Thyroid gland (tissue), 4 donors: ENCODE measurements at regions not wholly inside any gene's neighbourhood (a gene's known extent, or its start where the extent isn't known, plus 50 kb on each side); places are given as distances from the start of the nearest gene placed in this dataset.
A peak's percentile ranks its signal among the peaks of the same experiment; 100 is the strongest.
"Not testable (repeated sequence)": the region's sequence is repeated elsewhere in the genome, so short reads cannot be mapped to it uniquely, and the experiment has no call there.

Source experiments
- DNase-seq, 2 donors: peaks; one replicate each; pipeline ENCODE4 v3.0.0-alpha.2; 2019
- H3K27ac ChIP-seq, 3 donors: fragments of 200-600 bp; sonication (generic); 1 replicate in 2 of 3; 2 replicates in 1 of 3; pipeline ENCODE4 v1.5.1; 2016 to 2019; ENCODE audit warnings: mild to moderate bottlenecking in 1 of 3, moderate library complexity in 1 of 3
- H3K27me3 ChIP-seq: fragments of 200-600 bp; sonication (generic); one replicate; pipeline ENCODE4 v1.5.1; 2019
- H3K36me3 ChIP-seq, 2 donors: fragments of 200-600 bp; sonication (generic); one replicate each; pipeline ENCODE4 v1.5.1; 2016 to 2019
- H3K4me1 ChIP-seq, 2 donors: fragments of 200-600 bp; sonication (generic); one replicate each; pipeline ENCODE4 v1.5.1; 2017 to 2019
- H3K4me3 ChIP-seq, 3 donors: fragments of 200-600 bp; sonication (generic); replicated peaks in 1 of 3; 1 replicate in 2 of 3; 2 replicates in 1 of 3; pipeline ENCODE4 v1.5.1; 2016; ENCODE audit warnings: mild to moderate bottlenecking in 1 of 3
- H3K9me3 ChIP-seq: fragments of 200-600 bp; sonication (generic); one replicate; pipeline ENCODE4 v1.5.1; 2017
- POLR2A ChIP-seq, 2 donors: fragments of 450-650 bp; IDR thresholded peaks; one replicate each; pipeline ENCODE4 v1.6.1; 2017; ENCODE audit warnings: antibody characterized with exemption in 2 of 2, mild to moderate bottlenecking in 2 of 2, moderate library complexity in 1 of 2
- WGBS, 2 donors: methylation state at CpG; one replicate each; pipeline ENCODE4 v1.1.5; 2017; 5-methylcytosine and 5-hydroxymethylcytosine counted together
- intact Hi-C: fragments of 100-400 bp; cut with DNase I; formaldehyde crosslinking; loops from one replicate; pipeline ENCODE4 v1.15.1; 2023
- TF ChIP-seq, protein P1 (sequence below), 6 experiments: fragments of 200-600 bp in 3 of 6; fragments of 450-650 bp in 3 of 6; sonication (generic) in 3 of 6; IDR thresholded peaks; one replicate each; pipeline ENCODE4 v1.5.1; 2016 to 2019; ENCODE audit warnings: antibody characterized with exemption in 6 of 6, mild to moderate bottlenecking in 2 of 6, inconsistent platforms in 1 of 6, moderate library complexity in 1 of 6

DNA sequence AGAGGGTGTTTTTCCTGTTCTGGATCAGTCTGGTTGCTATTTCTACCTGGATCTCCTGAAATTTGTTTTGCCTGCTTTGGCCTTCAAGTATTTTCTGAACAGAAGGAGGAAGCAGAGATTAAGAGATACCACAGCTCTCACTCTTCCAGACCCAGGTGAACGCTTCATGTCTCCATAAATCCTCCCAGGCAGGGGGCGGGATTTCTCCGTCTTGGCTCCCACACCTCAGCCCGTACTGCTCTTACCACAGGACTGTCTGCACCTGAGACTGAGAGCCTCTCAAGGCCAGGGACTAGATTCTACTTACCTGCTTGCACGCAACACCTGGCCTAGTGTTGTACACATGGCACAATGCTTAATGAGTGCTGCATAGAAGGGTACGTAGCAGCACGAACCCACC, 59.9 kb upstream of the LRPPRC start:
- peak; percentile 14 to 22 for DNase-seq
- WGBS, 2 donors, result 73 to 76% methylated on average over 7 of the region's 7 CpGs
- intact Hi-C loops, result no loop called here
- H3K4me3 ChIP-seq, result no peak overlapping the region
- no peaks in the 10 kb centered on the region for H3K27me3 ChIP-seq
- TF ChIP-seq POLR2A (IDR thresholded peaks at IDR 0.05), result no peak
- no peak overlapping the region for H3K27ac ChIP-seq
- no peaks in the 10 kb centered on the region for H3K9me3 ChIP-seq
- peaks cover 8 to 17% of the 10 kb centered on the region in 2 donors for H3K4me1 ChIP-seq
- H3K36me3 ChIP-seq, result no peaks in the 10 kb centered on the region

DNA sequence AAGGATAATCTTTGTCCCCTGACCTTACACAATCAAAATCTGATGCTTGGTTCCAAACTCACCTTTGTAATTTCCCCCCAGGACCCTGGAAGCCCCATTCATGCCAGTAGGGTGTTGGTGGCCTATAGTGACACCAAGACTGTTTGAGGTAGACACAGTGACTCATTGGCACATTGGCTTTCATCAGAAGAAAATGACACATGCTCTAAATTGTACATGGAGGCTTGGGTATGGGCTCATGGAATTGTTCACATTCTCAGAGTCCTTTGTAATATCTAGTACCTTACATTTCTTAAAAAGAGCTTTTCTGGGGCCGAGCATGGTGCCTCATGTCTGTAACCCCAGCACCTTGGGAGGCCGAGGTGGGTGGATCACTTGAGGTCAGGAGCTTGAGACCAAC, 61.2 kb upstream of the LRPPRC start:
- no peak for TF ChIP-seq POLR2A (IDR thresholded peaks at IDR 0.05)
- TF ChIP-seq, protein P1, sequence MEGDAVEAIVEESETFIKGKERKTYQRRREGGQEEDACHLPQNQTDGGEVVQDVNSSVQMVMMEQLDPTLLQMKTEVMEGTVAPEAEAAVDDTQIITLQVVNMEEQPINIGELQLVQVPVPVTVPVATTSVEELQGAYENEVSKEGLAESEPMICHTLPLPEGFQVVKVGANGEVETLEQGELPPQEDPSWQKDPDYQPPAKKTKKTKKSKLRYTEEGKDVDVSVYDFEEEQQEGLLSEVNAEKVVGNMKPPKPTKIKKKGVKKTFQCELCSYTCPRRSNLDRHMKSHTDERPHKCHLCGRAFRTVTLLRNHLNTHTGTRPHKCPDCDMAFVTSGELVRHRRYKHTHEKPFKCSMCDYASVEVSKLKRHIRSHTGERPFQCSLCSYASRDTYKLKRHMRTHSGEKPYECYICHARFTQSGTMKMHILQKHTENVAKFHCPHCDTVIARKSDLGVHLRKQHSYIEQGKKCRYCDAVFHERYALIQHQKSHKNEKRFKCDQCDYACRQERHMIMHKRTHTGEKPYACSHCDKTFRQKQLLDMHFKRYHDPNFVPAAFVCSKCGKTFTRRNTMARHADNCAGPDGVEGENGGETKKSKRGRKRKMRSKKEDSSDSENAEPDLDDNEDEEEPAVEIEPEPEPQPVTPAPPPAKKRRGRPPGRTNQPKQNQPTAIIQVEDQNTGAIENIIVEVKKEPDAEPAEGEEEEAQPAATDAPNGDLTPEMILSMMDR (IDR thresholded peaks at IDR 0.05), result no peak
- H3K4me3 ChIP-seq, result no peak overlapping the region
- H3K4me1 ChIP-seq, result peaks cover 8 to 17% of the 10 kb centered on the region in 2 donors
- H3K27ac ChIP-seq, result no peak overlapping the region
- H3K36me3 ChIP-seq, result no peaks in the 10 kb centered on the region
- H3K9me3 ChIP-seq, result no peaks in the 10 kb centered on the region
- intact Hi-C loops, result no loop called here
- WGBS, 2 donors, result 92 to 96% methylated on average over 2 of the region's 2 CpGs
- no peak for DNase-seq
- no peaks in the 10 kb centered on the region for H3K27me3 ChIP-seq

DNA sequence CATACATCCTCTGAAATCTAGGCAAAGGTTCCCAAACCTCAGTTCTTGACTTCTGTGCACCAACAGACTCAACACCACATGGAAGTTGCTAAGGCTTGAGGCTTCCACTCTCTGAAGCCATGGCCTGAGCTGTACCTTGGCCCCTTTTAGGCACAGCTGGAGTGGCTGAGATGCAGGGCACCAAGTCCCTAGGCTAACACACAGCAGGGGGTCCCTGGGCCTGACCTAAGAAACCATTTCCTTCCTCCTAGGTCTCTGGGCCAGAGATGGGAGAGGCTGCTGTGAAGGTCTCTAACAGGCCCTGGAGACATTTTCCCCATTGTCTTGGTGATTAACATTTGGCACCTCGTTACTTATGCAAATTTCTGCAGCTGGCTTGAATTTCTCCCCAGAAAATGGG, 64.5 kb upstream of the LRPPRC start:
- intact Hi-C loops, H3K36me3 ChIP-seq, H3K27me3 ChIP-seq, H3K4me1 ChIP-seq, DNase-seq, H3K4me3 ChIP-seq, H3K9me3 ChIP-seq, H3K27ac ChIP-seq: not testable (repeated sequence)
- WGBS, 2 donors, result 65 to 72% methylated on average over 1 of the region's 1 CpG

GRCh38 chr2:44060990-44061389, 65.2 kb upstream of the LRPPRC start:
- Histone ChIP-seq H3K27me3 (no peaks in the 10 kb centered on the region), H3K4me3 (no peak overlapping the region), H3K4me1 (no peaks in the 10 kb centered on the region), H3K9me3 (no peaks in the 10 kb centered on the region), H3K36me3 (no peaks in the 10 kb centered on the region), H3K27ac (no peak overlapping the region)
- intact Hi-C loops, result no loop called here
- no peak for TF ChIP-seq POLR2A (IDR thresholded peaks at IDR 0.05)
- TF ChIP-seq, protein P1 (IDR thresholded peaks at IDR 0.05), result no peak
- 98 to 100% methylated on average over 1 of the region's 1 CpG for WGBS, 2 donors
- DNase-seq, result no peak

- no peak overlapping the region for H3K4me3 ChIP-seq
- intact Hi-C loops, result no loop called here
- TF ChIP-seq POLR2A (IDR thresholded peaks at IDR 0.05), result no peak
- TF ChIP-seq, protein P1 (IDR thresholded peaks at IDR 0.05), result no peak
- WGBS, 2 donors, result 88% methylated on average over 15 of the region's 15 CpGs
- H3K27me3 ChIP-seq, result no peaks in the 10 kb centered on the region
- no peak for DNase-seq
- H3K9me3 ChIP-seq, result no peaks in the 10 kb centered on the region
- H3K27ac ChIP-seq, result no peak overlapping the region
- no peaks in the 10 kb centered on the region for H3K36me3 ChIP-seq
- no peaks in the 10 kb centered on the region for H3K4me1 ChIP-seq
Measured at GRCh38 chr2:44061469-44061868, 65.7 kb upstream of the LRPPRC start.

GRCh38 chr2:44061876-44062275, 66.1 kb upstream of the LRPPRC start:
- intact Hi-C loops, result no loop called here
- Histone ChIP-seq H3K27ac (no peak overlapping the region), H3K36me3 (no peaks in the 10 kb centered on the region), H3K4me1 (no peaks in the 10 kb centered on the region), H3K9me3 (no peaks in the 10 kb centered on the region), H3K4me3 (no peak overlapping the region), H3K27me3 (no peaks in the 10 kb centered on the region)
- TF ChIP-seq POLR2A (IDR thresholded peaks at IDR 0.05), result no peak
- TF ChIP-seq, protein P1 (IDR thresholded peaks at IDR 0.05), result no peak
- no peak for DNase-seq
- 86% methylated on average over 7 of the region's 7 CpGs for WGBS, 2 donors
